ENCODE measurements at regions not wholly inside any gene's neighbourhood (a gene's known extent, or its start where the extent isn't known, plus 50 kb on each side); places are given as distances from the start of the nearest gene placed in this dataset.

GRCh38 chr9:81529556-81530193, 159.7 kb downstream of the TLE1 start:
- TF ChIP-seq CTCF (conservative IDR thresholded peaks at IDR 0.05 in 1 of 2, IDR thresholded peaks at IDR 0.05 in 1 of 2; ENCODE audit: extremely low read depth in 1 of 2, insufficient read depth in 1 of 2, low read depth in 1 of 2, low read length in 2 of 2): no peak
- no peak for TF ChIP-seq EZH2 (IDR thresholded peaks at IDR 0.05; ENCODE audit: borderline replicate concordance, low read length)

All from mammary epithelial cell (primary cell).